GM18519 (cell line): ENCODE measurements at regions not wholly inside any gene's neighbourhood (a gene's known extent, or its start where the extent isn't known, plus 50 kb on each side); places are given as distances from the start of the nearest gene placed in this dataset.
"Not testable (repeated sequence)": the region's sequence is repeated elsewhere in the genome, so short reads cannot be mapped to it uniquely, and the experiment has no call there.

Experiments used
- ATAC-seq: cut with Tn5 transposase; IDR thresholded peaks from one replicate; pipeline ENCODE4 v1.9.1; 2021; ENCODE audit warnings: mild to moderate bottlenecking, moderate library complexity; ENCODE audit not compliant: unreplicated experiment, low FRiP score

DNA sequence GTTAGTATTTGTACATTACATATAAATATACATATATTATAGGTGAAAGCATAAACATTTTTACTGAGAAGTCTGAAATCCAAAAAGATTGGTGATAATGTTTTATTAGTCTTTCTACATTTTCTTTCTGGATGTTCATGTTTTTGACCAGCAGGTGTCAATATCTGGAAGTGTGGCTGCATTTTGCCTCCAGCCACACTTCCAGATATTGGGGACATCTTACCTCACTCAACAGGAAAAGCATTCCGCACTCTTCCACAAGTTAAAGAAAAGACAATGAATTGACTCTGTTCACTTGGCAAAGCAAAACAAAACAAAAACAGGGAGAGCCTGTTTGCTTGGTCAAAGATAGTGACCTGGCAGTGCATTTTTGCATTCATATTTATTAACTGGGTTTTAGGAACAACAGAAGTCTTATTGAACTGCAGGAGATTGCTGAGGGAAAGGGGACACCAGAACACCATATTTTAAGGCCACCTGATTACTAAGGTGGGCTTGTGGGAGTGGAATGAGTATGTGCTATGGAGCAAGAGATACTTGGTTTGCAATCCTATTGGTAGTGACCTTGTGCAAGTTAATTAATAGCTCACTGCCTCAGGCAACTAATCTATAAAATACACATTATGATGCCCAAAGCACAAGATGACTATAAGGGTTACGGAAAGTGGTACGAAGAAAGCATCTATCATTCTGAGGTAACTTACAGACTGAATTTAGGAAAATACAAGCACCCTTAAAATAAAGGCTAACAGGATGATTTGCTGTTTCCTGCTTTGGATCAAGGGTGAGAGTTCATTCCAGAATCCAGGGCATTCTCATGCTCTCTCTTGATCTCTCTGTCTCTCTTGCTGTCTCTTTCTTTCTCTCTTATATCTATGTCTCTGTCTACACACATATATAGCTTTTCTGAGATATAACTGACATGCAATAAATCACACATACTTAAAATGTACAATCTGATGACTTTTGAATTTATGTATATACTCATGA is 389.9 kb upstream of the EMCN start:
- no peak for ATAC-seq

DNA sequence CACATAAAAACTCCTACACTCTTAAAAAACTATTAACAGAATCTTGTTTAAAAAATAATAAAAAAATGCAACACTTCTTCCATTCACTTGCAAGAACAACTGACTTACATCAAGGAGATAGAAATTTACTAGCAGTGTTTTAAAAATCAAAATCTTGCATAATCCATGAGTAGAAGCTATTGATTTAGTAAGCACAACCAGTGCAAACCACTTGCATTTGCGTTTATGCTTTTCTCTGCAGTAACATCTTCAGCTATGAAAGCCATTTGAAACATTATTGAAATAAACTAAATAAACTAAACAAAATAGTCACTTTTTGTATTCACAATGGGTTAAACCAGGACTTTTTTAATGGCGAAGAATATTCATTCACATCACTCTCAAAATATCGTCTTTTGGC is 389.2 kb upstream of the EMCN start:
- ATAC-seq: no peak

DNA sequence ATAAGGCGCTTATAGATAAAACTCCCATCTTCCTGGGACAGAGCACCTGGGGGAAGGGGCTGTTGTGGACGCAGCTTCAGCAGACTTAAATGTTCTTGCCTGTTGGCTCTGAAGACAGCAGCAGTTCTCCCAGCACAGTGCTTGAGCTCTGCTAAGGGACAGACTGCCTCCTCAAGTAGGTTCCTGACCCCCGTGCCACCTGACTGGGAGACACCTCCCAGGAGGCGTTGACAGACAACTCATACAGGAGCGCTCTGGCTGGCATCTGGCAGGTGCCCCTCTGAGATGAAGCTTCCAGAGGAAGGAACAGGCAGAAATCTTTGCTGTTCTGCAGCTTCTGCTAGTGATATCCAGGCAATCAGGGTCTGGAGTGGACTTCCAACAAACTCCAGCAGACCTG is 383.1 kb upstream of the EMCN start:
- ATAC-seq: not testable (repeated sequence)

DNA sequence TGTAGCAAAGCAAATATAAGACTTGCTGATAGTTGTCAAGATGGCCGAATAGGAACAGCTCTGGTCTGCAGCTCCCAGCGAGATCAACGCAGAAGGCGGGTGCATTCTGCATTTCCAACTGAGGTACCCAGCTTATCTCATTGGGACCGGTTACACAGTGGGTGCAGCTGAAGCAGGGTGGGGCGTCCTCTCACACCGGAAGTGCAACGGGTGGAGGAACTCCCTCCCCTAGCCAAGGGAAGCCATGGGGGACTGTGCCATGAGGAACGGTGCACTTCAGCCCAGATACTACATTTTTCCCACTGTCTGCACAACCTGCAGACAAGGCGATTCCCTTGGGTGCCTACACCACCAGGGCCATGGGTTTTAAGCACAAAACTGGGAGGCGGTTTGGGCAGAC is 382.3 kb upstream of the EMCN start:
- no peak for ATAC-seq

DNA sequence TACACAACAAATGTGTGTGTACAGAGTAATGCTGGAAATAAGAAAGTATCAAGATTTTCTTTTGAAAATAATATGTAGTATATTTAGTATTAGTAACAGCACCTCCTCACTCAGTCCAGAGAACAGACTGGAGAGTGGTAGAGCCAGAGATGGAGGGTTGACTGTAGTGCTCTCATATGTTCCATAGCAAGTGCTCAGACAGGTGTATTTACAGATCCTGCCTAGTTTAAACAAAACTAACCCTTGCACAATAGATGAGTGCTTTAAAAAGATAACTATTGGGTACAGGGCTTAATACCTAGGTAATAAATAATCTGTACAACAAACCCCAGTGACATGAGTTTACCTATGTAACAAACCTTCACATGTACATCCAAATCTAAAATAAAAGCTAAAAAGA is 381.0 kb upstream of the EMCN start:
- ATAC-seq: no peak

DNA sequence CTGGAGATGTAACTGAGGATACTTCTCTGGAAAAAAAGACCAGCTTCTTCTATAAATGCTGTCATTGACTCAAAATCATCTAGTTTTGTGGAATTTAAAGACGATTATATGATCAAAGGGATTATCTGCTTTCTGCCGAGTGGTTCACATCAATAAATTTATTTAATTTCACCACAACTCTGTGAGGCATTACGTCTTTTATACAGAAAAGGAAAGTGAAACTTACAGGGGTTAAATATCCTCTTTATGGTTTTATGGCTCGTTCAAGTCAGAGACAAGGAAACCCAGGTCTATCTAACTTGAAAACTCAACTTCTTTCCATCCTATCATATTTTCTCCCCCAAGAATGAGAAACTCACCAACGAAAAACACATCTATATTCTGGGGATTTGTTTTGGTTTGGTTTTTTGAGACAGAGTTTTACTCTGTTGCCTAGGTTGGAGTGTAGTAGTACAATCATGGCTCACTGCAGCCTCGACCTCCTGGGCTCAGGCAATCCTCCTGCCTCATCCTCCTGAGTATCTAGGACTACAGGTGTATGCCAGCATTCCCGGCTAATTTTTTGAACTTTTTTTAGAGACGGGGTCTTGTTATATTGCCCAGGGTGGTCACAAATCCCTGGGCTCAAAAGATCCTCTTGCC is 377.9 kb upstream of the EMCN start:
- peak; percentile 90 for ATAC-seq

DNA sequence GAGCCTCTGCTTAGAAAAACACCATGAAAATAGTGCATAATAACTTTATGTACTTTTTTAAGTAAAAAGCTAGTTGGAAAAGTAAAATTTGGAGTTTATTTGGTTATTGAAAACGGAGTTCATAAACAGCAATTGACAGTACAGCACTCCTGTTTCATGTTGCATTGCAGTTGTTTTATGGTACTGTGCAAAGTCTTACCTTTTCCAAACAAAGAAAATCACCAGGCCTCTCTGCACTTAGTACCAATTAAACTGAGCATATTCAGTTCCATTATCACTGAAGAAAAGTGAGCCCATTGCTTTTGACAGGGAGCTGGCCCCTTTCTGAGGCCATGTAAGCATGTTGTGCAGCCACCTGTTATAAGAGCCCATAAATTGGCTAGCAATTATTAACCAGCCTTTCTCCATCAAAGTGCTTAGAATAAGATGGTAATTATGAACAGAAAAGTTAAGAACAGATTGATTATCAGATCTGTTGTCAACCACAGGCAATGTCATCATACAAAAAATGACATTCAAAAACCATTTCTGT is 376.6 kb upstream of the EMCN start:
- ATAC-seq: no peak

DNA sequence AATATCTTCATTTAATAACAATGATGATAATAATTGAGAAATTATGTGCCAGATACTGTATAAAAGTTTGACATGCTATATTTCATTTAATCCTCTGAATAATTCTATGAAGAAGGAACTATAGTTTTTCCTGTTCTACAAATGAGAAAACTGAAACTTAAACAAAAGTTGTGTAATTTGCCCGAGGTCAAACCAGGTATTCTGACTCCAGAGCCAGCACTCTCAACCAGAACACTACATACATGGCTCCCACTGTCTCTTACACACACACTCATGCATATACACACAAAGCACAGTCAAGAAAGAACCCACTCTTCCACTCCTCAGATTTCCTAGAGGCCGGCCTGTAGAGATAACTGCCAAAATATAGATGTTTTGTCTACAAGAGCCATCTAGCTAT is 374.0 kb upstream of the EMCN start:
- ATAC-seq: no peak

DNA sequence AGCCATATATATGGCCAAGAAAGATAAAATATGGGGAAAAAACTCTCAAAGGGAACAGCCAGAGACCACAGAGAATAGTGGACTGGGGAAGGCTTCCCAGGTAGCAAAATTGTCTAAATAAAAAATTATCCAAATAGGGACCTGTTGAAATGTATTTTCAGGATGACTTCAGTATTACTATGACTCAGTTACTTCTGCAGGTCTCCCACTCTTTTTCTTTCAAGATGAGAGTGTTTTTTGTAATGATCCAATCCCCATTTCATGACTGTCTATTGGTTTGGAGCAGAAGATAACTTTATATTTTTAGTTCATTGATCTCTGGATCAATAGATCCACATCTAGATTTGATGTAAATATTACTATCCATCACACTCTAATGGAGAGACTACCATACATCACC is 372.1 kb upstream of the EMCN start:
- ATAC-seq: no peak

DNA sequence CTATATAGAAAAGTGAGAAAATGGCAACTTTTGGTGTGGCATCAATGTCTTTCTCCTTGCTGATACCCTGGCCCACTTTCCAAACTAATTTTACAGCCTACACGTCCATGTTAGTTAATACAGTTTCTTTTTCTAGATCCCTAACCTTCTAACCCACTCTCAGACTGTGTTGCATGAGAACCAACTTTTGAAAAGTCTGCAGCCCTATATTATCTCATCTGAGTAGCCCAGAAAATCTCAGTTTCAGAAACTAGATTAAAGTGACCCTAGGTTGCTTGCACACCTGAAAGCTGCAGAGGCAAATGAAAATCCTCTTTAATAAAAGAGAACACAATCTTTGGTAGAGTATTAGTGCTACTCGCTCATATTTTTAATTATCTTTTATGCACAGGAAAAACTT is 371.6 kb upstream of the EMCN start:
- peak; percentile 73 for ATAC-seq

DNA sequence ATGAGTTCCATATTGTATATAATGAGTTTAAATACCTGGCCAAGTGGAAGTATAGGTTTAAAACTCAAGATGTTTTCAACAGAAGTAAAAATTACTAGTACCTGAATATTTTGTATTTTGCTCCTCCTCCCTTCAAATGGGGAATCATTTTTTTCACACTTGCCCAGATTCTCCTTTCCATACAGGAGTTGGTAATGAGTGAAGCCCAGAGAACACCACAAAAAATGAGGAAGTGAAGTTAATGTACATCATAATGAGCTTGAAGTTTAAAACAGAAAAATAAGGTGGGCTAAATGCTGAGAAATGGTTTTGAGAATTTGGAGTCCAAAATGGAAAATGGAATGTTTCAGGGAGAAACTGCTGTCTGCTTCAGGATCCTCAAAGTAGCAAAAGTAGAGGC is 364.8 kb upstream of the EMCN start:
- ATAC-seq: no peak

DNA sequence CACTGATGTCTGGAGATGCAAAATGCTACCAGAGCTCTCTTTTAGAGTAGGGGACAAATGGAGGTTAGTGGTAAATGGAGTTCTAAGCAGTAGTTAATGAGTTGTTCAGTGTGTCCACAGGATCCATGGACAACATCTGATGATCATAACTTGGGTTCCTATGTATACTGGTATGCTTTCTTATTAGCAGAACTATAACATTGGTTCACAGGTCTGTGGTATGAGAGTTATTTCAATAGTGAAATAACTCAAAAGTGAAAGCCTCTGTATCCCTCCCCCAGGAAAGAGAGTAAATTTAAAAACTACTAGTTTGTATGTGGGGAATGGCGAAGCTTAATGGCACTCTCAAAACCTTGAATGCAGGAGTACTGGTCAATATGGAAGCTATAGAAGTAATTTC is 363.5 kb upstream of the EMCN start:
- ATAC-seq: no peak

DNA sequence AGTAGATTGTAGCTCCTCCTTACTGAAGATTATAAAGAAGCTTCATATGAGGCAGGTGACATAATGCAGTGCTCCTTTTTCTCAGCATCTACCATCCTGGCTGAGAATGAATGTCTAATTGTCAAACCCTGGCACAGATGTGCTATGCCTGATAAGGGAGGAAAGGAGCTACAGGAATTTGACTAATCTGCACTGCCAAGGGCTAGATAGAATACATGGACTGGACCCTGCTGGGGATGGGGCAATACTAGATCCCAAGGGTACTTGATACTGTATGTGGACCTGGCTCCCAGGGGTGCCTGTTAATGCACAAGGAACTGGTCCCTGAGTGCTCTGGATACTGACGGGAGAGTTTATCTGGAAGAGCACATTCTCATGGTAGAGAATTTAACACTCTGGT is 362.2 kb upstream of the EMCN start:
- no peak for ATAC-seq

DNA sequence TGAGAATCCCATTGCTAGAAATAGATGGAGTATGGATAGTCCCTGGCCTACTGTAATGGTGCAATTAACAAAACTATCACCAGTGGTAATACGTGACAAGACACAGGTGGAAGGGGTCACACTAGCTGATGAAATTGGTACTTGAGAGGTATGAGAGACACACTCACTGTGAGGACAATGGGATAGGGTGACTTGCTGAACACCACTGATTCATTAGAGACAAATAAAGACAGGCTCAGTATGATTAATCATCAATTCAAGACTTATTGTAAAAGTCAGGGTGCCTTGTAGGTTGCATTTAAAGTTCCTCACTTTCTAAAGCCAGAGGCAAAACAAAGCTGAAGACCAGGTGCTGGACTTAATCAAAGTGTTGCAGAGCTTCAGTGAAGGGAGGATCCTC is 361.6 kb upstream of the EMCN start:
- no peak for ATAC-seq

DNA sequence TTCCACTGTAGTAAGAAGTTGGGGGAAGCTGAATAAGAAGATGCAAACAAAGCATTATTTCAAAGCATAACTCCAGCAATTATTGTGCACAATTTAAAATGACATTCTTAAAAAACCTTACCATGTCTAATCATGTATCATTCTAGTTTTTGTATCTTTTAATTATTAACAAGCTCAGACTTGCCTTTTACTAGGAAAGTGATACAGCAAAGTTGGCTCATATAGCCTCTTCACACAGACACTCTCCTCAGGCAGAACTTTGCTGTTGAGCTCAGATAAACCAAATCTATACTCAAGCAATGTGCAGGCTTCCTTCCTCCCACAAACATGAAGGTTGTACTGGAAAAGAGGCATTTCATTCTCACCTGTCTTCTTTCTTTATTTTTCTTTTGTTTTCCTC is 358.7 kb upstream of the EMCN start:
- no peak for ATAC-seq

DNA sequence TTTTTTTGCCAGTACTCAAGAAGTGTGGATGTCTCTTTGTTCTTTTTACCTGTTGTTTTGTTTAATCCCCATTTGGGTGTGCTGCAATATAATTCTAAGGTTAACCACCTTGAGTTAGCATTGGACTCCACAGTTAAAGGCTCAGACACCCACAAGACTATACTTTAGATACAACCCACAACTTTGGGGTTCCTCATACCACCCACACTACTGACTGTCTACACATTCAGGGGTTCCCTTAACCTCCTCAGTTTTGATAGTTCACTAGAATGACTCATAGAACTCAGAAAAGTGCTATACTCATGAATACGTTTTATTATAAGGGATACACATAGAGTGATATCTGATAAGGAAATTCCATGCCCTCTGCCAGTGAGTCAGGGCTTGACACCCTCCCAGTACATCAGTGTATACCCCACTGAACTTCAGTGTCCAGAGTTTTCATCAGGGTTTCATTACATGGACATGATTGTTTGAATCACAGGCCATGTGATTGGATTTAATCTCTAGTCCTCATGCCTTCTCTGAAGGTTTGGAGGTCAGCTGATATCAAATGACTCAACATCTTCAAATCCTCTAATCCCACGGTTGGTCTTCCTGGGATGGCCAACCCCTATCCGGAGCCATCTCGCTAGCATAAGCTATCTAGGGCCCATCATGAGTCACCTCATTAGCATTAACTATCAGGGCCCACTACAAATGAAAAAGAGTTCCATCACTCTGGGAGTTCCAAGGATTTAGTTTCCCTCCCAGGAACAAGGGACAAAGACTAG is 357.7 kb upstream of the EMCN start:
- no peak for ATAC-seq

DNA sequence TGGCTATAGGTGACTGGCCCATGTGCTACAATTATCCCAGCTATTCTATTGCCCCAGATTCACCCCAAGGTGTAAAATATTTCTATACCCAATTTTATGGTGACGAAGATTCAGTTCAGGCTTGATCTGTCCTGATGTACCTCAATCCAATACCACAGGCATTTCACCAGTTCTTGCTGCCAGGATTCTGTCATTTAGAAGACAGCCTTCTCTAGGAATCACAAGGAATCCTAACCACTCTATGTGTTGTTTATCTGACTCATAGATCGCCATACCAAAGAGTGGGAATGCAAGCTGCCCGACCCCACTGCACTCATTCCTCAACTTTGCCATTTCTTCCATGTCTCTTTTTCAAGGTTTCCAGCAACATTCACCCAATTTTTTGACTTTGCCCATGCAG is 355.0 kb upstream of the EMCN start:
- ATAC-seq: no peak

DNA sequence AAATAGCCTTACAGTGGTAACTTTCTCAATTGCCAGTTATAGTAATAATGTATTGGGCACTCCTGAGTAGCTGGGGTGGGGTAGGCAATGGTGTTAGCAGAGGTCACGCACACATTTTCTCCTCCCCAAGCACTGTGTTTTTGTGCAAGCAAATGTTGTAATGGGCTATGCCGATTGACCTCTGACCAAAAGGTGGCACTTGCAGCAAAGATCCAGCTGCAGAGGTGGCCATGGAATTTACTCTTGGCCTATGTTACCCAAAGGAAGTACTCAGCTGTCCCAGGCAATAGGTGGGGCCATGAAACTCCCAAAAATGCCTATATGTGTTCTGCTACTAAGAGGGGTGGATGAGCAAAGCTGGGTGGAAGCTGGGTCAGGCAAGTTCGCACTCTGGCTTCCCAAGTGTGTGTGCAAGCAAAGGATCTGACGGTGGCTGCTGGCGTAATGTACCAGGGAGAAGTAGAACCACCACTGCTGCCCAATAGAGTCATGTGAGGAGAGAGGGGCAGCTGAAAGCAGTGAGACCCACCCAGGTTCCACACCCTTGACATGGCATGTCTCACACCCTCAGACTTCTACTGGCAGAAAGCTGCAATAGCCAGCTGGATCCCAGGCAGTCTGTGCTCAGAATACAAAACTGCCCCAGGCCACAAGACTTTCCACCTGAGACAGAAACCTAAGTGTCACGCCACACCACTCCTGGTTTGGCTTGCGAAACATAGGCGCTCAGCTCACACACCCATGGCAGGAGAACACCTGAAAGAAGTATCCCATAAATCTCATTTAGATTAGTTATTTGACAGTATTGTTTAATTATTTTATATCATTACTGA is 353.3 kb upstream of the EMCN start:
- no peak for ATAC-seq

DNA sequence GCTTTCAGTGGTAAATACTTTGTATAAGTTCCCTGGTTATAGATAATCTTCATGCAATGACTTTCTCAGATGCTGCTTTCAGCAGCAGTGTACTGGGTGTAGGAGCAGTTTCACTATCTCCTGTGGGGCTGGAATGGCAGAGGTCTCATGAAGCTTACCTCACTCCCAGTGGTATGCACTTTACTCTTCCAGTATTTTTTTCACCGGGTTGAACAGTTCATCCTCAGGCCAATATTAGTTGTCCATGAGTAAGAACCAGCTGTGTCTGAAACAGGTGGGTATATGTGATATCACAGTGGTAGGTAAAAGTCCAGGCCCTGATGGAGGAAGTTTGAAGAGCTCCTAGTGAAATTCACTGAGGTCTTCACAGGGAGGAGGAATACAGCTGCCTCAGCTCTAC is 351.5 kb upstream of the EMCN start:
- ATAC-seq: no peak

DNA sequence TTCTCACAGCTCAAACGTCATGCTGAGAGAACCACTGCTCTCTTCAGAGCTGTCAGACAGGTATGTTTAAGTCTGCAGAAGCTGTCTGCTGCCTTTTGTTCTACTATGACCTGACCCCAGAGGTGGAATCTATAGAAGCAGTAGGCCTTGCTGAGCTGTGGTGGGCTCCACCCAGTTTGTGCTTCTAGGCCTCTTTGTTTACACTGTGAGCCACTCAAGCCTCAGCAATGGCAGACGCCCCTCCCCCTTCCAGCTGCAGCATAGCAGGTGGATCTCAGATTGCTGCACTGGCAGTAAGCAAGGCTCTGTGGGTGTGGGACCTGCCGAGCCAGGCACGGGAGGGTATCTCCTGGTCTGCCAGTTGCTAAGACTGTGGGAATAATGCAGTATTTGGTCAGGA is 350.5 kb upstream of the EMCN start:
- not testable (repeated sequence) for ATAC-seq
